ENCODE measurements at regions not wholly inside any gene's neighbourhood (a gene's known extent, or its start where the extent isn't known, plus 50 kb on each side); places are given as distances from the start of the nearest gene placed in this dataset.

GRCh38 chr1:193699261-193699660 is 512.8 kb upstream of the B3GALT2 start:
- H3K36me3 ChIP-seq (ENCODE audit: control insufficient read depth in 3 of 3, insufficient read depth in 3 of 3, low read length in 3 of 3), result no peaks in the 10 kb centered on the region
- no peak overlapping the region for H3K9ac ChIP-seq (ENCODE audit: low read depth in 1 of 3, low read length in 3 of 3)
- no peaks in the 10 kb centered on the region for H3K4me1 ChIP-seq (ENCODE audit: control insufficient read depth in 3 of 3, insufficient read depth in 3 of 3, low read length in 3 of 3)
- no peaks in the 10 kb centered on the region for H3K9me3 ChIP-seq (ENCODE audit: control insufficient read depth in 3 of 3, low read length in 3 of 3)
- no peaks in the 10 kb centered on the region for H3K27me3 ChIP-seq (ENCODE audit: control insufficient read depth in 3 of 3, insufficient read depth in 3 of 3, low read length in 3 of 3)
- no peak overlapping the region for H3K4me3 ChIP-seq (ENCODE audit: low read length in 3 of 3)
- H3K27ac ChIP-seq (ENCODE audit: low read depth, low read length), result no peak overlapping the region

DNA sequence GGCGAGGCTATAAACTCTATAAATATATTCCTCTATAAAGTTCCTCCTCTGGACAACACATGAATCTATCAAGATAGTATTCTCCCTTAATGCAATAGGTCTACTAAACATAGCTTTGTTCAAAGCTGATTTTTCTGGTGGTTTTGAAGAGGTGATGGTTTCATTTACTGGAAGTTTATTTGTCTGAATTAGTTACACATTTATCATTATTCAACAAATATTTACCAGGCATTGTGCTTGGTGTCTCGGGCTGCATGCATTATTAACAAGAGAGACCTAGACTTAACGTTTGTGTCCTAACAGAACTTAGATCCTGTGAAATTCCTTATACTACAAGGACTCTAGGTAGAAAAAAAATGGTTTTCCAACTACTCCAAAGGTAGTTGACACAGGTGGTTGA is 511.4 kb upstream of the B3GALT2 start:
- Histone ChIP-seq H3K9me3 (ENCODE audit: control insufficient read depth in 3 of 3, low read length in 3 of 3) (no peaks in the 10 kb centered on the region), H3K9ac (ENCODE audit: low read depth in 1 of 3, low read length in 3 of 3) (no peak overlapping the region), H3K4me1 (ENCODE audit: control insufficient read depth in 3 of 3, insufficient read depth in 3 of 3, low read length in 3 of 3) (no peaks in the 10 kb centered on the region), H3K27me3 (ENCODE audit: control insufficient read depth in 3 of 3, insufficient read depth in 3 of 3, low read length in 3 of 3) (no peaks in the 10 kb centered on the region), H3K27ac (ENCODE audit: low read depth, low read length) (no peak overlapping the region), H3K4me3 (ENCODE audit: low read length in 3 of 3) (no peak overlapping the region), H3K36me3 (ENCODE audit: control insufficient read depth in 3 of 3, insufficient read depth in 3 of 3, low read length in 3 of 3) (no peaks in the 10 kb centered on the region)

- Histone ChIP-seq H3K4me1 (ENCODE audit: control insufficient read depth in 3 of 3, insufficient read depth in 3 of 3, low read length in 3 of 3) (no peaks in the 10 kb centered on the region), H3K27me3 (ENCODE audit: control insufficient read depth in 3 of 3, insufficient read depth in 3 of 3, low read length in 3 of 3) (no peaks in the 10 kb centered on the region), H3K27ac (ENCODE audit: low read depth, low read length) (no peak overlapping the region), H3K4me3 (ENCODE audit: low read length in 3 of 3) (no peak overlapping the region), H3K36me3 (ENCODE audit: control insufficient read depth in 3 of 3, insufficient read depth in 3 of 3, low read length in 3 of 3) (no peaks in the 10 kb centered on the region), H3K9me3 (ENCODE audit: control insufficient read depth in 3 of 3, low read length in 3 of 3) (no peaks in the 10 kb centered on the region), H3K9ac (ENCODE audit: low read depth in 1 of 3, low read length in 3 of 3) (no peak overlapping the region)
Observed at GRCh38 chr1:193697115-193697762, 510.8 kb upstream of the B3GALT2 start.

DNA sequence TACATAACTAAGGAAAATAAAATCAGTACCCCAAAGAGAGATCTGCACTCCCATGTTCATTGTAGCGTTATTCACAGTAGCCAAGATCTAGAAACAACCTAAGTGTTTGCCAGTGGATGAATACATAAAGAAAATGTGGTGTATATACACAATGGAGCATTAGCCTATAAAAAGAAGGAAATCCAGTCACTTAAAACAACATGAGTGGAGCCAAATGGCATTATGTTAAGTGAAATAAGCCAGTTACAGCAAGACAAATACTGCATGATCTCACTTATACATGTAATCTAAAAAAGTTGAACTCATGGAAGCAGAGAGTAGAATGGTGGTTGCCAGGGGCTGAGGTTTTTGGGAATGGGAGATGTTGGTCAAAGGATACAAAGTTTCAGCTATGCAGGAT is 508.3 kb upstream of the B3GALT2 start:
- H3K36me3 ChIP-seq (ENCODE audit: control insufficient read depth in 3 of 3, insufficient read depth in 3 of 3, low read length in 3 of 3), result no peaks in the 10 kb centered on the region
- no peaks in the 10 kb centered on the region for H3K9me3 ChIP-seq (ENCODE audit: control insufficient read depth in 3 of 3, low read length in 3 of 3)
- H3K9ac ChIP-seq (ENCODE audit: low read depth in 1 of 3, low read length in 3 of 3), result no peak overlapping the region
- H3K4me1 ChIP-seq (ENCODE audit: control insufficient read depth in 3 of 3, insufficient read depth in 3 of 3, low read length in 3 of 3), result no peaks in the 10 kb centered on the region
- no peak overlapping the region for H3K27ac ChIP-seq (ENCODE audit: low read depth, low read length)
- no peaks in the 10 kb centered on the region for H3K27me3 ChIP-seq (ENCODE audit: control insufficient read depth in 3 of 3, insufficient read depth in 3 of 3, low read length in 3 of 3)
- no peak overlapping the region for H3K4me3 ChIP-seq (ENCODE audit: low read length in 3 of 3)

DNA sequence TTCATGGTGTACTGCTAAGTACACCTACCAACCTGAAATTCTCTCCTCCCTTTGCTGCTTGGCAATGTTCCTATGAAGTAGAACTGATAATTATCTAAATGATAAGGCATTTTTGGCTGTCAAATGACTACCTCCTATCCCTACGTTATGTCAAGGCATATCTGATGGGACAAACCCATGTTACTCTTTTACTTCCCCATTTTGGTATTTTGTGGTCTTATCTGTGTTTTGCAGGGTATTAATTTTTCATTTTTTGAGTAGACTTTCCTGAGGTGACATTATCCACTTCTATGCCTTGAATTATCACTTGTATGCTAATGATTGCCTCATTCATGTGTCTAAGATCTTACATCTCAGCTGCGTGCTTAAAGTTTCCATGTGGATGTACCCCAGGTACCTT is 499.6 kb upstream of the B3GALT2 start:
- Histone ChIP-seq H3K27ac (ENCODE audit: low read depth, low read length) (no peak overlapping the region), H3K4me3 (ENCODE audit: low read length in 3 of 3) (no peak overlapping the region), H3K9me3 (ENCODE audit: control insufficient read depth in 3 of 3, low read length in 3 of 3) (no peaks in the 10 kb centered on the region), H3K27me3 (ENCODE audit: control insufficient read depth in 3 of 3, insufficient read depth in 3 of 3, low read length in 3 of 3) (no peaks in the 10 kb centered on the region), H3K4me1 (ENCODE audit: control insufficient read depth in 3 of 3, insufficient read depth in 3 of 3, low read length in 3 of 3) (no peaks in the 10 kb centered on the region), H3K36me3 (ENCODE audit: control insufficient read depth in 3 of 3, insufficient read depth in 3 of 3, low read length in 3 of 3) (no peaks in the 10 kb centered on the region), H3K9ac (ENCODE audit: low read depth in 1 of 3, low read length in 3 of 3) (no peak overlapping the region)

DNA sequence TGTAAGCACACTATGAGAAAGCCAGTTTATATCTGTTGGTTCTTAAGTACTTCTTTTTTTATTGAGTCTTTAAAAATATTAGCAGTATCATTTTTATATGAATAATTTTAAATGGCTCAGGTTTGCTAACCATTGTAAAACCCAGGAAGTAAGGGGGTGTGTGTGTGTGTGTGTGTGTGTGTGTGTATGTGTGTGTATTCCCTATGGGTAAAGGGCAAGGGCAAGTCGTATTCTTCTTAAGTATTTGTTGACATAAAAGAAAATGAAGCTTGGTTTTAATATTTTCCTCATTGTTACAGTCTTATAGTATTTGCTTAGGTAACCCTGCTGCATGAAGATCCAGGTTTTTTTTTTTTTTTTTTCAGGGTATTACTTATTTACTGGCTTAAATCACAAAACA is 495.0 kb upstream of the B3GALT2 start:
- Histone ChIP-seq H3K9ac (ENCODE audit: low read depth in 1 of 3, low read length in 3 of 3) (no peak overlapping the region), H3K36me3 (ENCODE audit: control insufficient read depth in 3 of 3, insufficient read depth in 3 of 3, low read length in 3 of 3) (no peaks in the 10 kb centered on the region), H3K27me3 (ENCODE audit: control insufficient read depth in 3 of 3, insufficient read depth in 3 of 3, low read length in 3 of 3) (no peaks in the 10 kb centered on the region), H3K9me3 (ENCODE audit: control insufficient read depth in 3 of 3, low read length in 3 of 3) (no peaks in the 10 kb centered on the region), H3K27ac (ENCODE audit: low read depth, low read length) (no peak overlapping the region), H3K4me1 (ENCODE audit: control insufficient read depth in 3 of 3, insufficient read depth in 3 of 3, low read length in 3 of 3) (no peaks in the 10 kb centered on the region), H3K4me3 (ENCODE audit: low read length in 3 of 3) (no peak overlapping the region)

DNA sequence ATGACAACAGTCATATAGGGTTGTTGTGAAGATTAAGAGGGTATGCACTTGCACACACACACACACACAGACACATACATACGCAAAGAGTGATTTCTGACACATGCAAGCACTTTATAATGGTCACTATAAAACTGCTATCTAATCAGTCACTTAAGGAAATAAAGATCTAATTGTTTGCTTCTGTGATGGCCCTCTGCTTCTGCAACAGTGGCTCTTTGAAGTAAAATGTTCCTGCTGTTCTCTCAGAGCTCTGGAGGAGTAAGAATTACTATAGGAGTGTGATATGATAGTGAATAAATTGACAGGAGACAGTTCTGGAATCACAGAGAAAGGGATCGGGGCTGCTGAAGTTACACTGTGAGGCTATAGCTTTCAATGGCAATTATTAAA is 494.5 kb upstream of the B3GALT2 start:
- Histone ChIP-seq H3K36me3 (ENCODE audit: control insufficient read depth in 3 of 3, insufficient read depth in 3 of 3, low read length in 3 of 3) (no peaks in the 10 kb centered on the region), H3K4me3 (ENCODE audit: low read length in 3 of 3) (no peak overlapping the region), H3K4me1 (ENCODE audit: control insufficient read depth in 3 of 3, insufficient read depth in 3 of 3, low read length in 3 of 3) (no peaks in the 10 kb centered on the region), H3K27me3 (ENCODE audit: control insufficient read depth in 3 of 3, insufficient read depth in 3 of 3, low read length in 3 of 3) (no peaks in the 10 kb centered on the region), H3K9ac (ENCODE audit: low read depth in 1 of 3, low read length in 3 of 3) (no peak overlapping the region), H3K27ac (ENCODE audit: low read depth, low read length) (no peak overlapping the region), H3K9me3 (ENCODE audit: control insufficient read depth in 3 of 3, low read length in 3 of 3) (no peaks in the 10 kb centered on the region)

- Histone ChIP-seq H3K9me3 (ENCODE audit: control insufficient read depth in 3 of 3, low read length in 3 of 3) (no peaks in the 10 kb centered on the region), H3K9ac (ENCODE audit: low read depth in 1 of 3, low read length in 3 of 3) (no peak overlapping the region), H3K4me1 (ENCODE audit: control insufficient read depth in 3 of 3, insufficient read depth in 3 of 3, low read length in 3 of 3) (no peaks in the 10 kb centered on the region), H3K27me3 (ENCODE audit: control insufficient read depth in 3 of 3, insufficient read depth in 3 of 3, low read length in 3 of 3) (no peaks in the 10 kb centered on the region), H3K36me3 (ENCODE audit: control insufficient read depth in 3 of 3, insufficient read depth in 3 of 3, low read length in 3 of 3) (no peaks in the 10 kb centered on the region), H3K4me3 (ENCODE audit: low read length in 3 of 3) (no peak overlapping the region), H3K27ac (ENCODE audit: low read depth, low read length) (no peak overlapping the region)
Observed at GRCh38 chr1:193680247-193680923, 494.0 kb upstream of the B3GALT2 start.

DNA sequence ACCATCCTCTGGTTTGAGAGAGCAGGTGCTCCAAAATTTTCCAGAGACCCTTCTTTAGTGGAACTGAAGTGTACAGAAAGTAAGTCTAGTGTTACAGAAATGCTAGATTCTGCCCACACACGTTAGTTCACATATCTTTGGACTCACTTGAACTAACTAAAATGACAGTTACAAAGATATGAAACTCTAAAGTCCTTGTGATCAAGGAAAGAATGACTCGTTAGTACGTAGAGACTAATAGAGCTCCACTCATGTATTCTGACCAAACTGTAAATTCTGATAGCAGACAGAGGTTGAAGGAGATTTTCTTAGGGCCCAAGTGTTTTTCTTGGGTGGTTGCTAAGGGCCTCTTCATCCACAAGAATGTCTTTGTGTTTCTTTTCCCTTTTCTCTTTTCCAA is 491.5 kb upstream of the B3GALT2 start:
- H3K9me3 ChIP-seq (ENCODE audit: control insufficient read depth in 3 of 3, low read length in 3 of 3), result no peaks in the 10 kb centered on the region
- H3K36me3 ChIP-seq (ENCODE audit: control insufficient read depth in 3 of 3, insufficient read depth in 3 of 3, low read length in 3 of 3), result no peaks in the 10 kb centered on the region
- H3K9ac ChIP-seq (ENCODE audit: low read depth in 1 of 3, low read length in 3 of 3), result no peak overlapping the region
- H3K4me3 ChIP-seq (ENCODE audit: low read length in 3 of 3), result no peak overlapping the region
- no peak overlapping the region for H3K27ac ChIP-seq (ENCODE audit: low read depth, low read length)
- no peaks in the 10 kb centered on the region for H3K27me3 ChIP-seq (ENCODE audit: control insufficient read depth in 3 of 3, insufficient read depth in 3 of 3, low read length in 3 of 3)
- no peaks in the 10 kb centered on the region for H3K4me1 ChIP-seq (ENCODE audit: control insufficient read depth in 3 of 3, insufficient read depth in 3 of 3, low read length in 3 of 3)

DNA sequence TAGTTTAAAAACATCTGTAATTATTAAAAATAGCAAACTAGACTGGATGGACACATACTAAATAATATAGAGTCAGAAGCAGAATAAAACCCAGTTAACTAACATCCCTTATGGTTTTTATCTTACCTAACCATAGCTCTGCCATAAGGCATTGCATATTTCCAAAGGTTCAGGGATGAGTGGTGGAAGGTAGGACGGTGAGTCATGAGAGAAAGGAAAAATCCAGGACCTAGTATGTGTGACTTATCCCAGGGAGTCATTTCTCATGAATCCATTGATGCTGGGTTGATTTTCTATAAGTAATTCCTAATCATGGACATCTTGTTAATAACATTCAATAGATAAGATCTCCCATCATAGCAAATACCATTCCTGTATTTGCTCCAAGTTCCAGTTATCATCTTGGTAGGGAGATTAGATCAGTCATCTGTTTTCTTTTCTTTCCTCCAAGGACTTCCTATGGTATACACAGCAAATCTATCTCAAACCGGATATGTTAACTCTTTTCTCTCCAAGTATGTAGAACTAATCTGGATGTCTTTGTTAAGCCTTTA is 490.7 kb upstream of the B3GALT2 start:
- H3K27me3 ChIP-seq (ENCODE audit: control insufficient read depth in 3 of 3, insufficient read depth in 3 of 3, low read length in 3 of 3), result no peaks in the 10 kb centered on the region
- no peak overlapping the region for H3K27ac ChIP-seq (ENCODE audit: low read depth, low read length)
- no peaks in the 10 kb centered on the region for H3K4me1 ChIP-seq (ENCODE audit: control insufficient read depth in 3 of 3, insufficient read depth in 3 of 3, low read length in 3 of 3)
- H3K9me3 ChIP-seq (ENCODE audit: control insufficient read depth in 3 of 3, low read length in 3 of 3), result no peaks in the 10 kb centered on the region
- no peak overlapping the region for H3K4me3 ChIP-seq (ENCODE audit: low read length in 3 of 3)
- H3K36me3 ChIP-seq (ENCODE audit: control insufficient read depth in 3 of 3, insufficient read depth in 3 of 3, low read length in 3 of 3), result no peaks in the 10 kb centered on the region
- no peak overlapping the region for H3K9ac ChIP-seq (ENCODE audit: low read depth in 1 of 3, low read length in 3 of 3)
